OCI-LY7 (cell line): ENCODE measurements at regions not wholly inside any gene's neighbourhood (a gene's known extent, or its start where the extent isn't known, plus 50 kb on each side); places are given as distances from the start of the nearest gene placed in this dataset.
"Not testable (repeated sequence)": the region's sequence is repeated elsewhere in the genome, so short reads cannot be mapped to it uniquely, and the experiment has no call there.

Experiments used
- EZH2phosphoT487 ChIP-seq: fragments of 200-600 bp; sonication (generic); IDR thresholded peaks from 2 replicates; pipeline ENCODE4 v1.6.1; 2018; ENCODE audit warnings: low read depth, borderline replicate concordance, mild to moderate bottlenecking, mixed run types, antibody characterized with exemption, low read length, moderate library complexity, mixed read lengths
- TF ChIP-seq, protein P1 (sequence below): fragments of 200-600 bp; sonication (generic); conservative IDR thresholded peaks from 2 replicates; pipeline ENCODE4 v1.5.1; 2014; ENCODE audit warnings: mild to moderate bottlenecking, antibody characterized with exemption, low read length, moderate library complexity, mixed read lengths

DNA sequence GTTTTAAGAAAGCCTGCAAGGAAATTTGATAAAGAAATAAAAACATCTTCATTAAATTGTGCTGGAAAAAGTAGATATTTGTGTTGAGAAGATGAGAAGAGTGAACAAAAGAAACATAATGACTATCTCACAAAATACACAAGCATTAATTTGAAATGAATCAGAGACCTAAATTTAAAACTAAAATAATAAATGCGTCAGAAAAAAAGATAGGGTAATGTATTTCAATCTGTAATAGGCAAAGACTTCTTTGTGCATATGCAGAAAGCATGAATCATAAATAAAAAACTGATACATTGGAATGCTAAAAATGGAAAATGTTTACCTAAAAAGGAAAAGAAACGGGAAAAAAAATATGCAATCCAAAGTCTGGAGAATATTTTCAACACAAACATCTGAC is 278.5 kb upstream of the RAI14 start:
- TF ChIP-seq EZH2phosphoT487 = not testable (repeated sequence)
- TF ChIP-seq, protein P1, sequence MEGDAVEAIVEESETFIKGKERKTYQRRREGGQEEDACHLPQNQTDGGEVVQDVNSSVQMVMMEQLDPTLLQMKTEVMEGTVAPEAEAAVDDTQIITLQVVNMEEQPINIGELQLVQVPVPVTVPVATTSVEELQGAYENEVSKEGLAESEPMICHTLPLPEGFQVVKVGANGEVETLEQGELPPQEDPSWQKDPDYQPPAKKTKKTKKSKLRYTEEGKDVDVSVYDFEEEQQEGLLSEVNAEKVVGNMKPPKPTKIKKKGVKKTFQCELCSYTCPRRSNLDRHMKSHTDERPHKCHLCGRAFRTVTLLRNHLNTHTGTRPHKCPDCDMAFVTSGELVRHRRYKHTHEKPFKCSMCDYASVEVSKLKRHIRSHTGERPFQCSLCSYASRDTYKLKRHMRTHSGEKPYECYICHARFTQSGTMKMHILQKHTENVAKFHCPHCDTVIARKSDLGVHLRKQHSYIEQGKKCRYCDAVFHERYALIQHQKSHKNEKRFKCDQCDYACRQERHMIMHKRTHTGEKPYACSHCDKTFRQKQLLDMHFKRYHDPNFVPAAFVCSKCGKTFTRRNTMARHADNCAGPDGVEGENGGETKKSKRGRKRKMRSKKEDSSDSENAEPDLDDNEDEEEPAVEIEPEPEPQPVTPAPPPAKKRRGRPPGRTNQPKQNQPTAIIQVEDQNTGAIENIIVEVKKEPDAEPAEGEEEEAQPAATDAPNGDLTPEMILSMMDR = not testable (repeated sequence)
